ENCODE measurements at regions not wholly inside any gene's neighbourhood (a gene's known extent, or its start where the extent isn't known, plus 50 kb on each side); places are given as distances from the start of the nearest gene placed in this dataset.

- no peak for DNase-seq
- Histone ChIP-seq H3K9me3 (ENCODE audit: insufficient read depth, low read depth, low read length) (no peaks in the 10 kb centered on the region), H4K91ac (ENCODE audit: low read depth, low read length) (no peak overlapping the region), H3K4me3 (ENCODE audit: low read depth, low read length) (no peak overlapping the region), H3K4me2 (ENCODE audit: low read length) (no peak overlapping the region), H3K4ac (ENCODE audit: low read depth, low read length) (no peak overlapping the region), H2BK5ac (ENCODE audit: low read depth, low read length, poor library complexity) (no peak overlapping the region), H2AFZ (ENCODE audit: insufficient read depth, low read length, poor library complexity) (no peak overlapping the region), H2AK5ac (ENCODE audit: low read length) (no peak overlapping the region), H3K4me1 (ENCODE audit: control insufficient read depth in 1 of 2, insufficient read depth in 2 of 2, low read length in 2 of 2) (peaks cover 0 to 4% of the 10 kb centered on the region in 2 experiments), H3K18ac (ENCODE audit: low read length) (no peak overlapping the region), H2BK12ac (ENCODE audit: low read length) (no peak overlapping the region), H4K8ac (ENCODE audit: low read depth, low read length) (no peak overlapping the region), H3K23ac (ENCODE audit: low read length) (no peak overlapping the region), H3K27ac (ENCODE audit: low read depth, low read length) (no peak overlapping the region), H3K79me1 (ENCODE audit: low read length) (peaks cover 2% of the 10 kb centered on the region), H3K79me2 (ENCODE audit: control insufficient read depth, insufficient read depth, low read length, poor library complexity) (peaks cover 2% of the 10 kb centered on the region), H3K27me3 (ENCODE audit: insufficient read depth, low read length) (no peaks in the 10 kb centered on the region), H3K36me3 (ENCODE audit: control insufficient read depth in 1 of 2, insufficient read depth in 2 of 2, low read length in 2 of 2) (no peaks in the 10 kb centered on the region), H3K14ac (ENCODE audit: low read length) (no peak overlapping the region), H2BK120ac (ENCODE audit: insufficient read depth, low read length, poor library complexity) (no peak overlapping the region), H3K9ac (ENCODE audit: low read length) (no peak overlapping the region), H4K12ac (ENCODE audit: low read depth, low read length) (no peak overlapping the region)
- WGBS (ENCODE audit: extremely low coverage, insufficient coverage, insufficient read length): no CpG with 5 or more reads among the region's 8 CpGs
These were observed 117.9 kb downstream of the MTPAP start for GRCh38 chr10:30231071-30231652.

GRCh38 chr10:30229536-30229935 lies 119.5 kb downstream of the MTPAP start:
- no peak overlapping the region for H3K9ac ChIP-seq (ENCODE audit: low read length)
- no peaks in the 10 kb centered on the region for H3K36me3 ChIP-seq (ENCODE audit: control insufficient read depth in 1 of 2, insufficient read depth in 2 of 2, low read length in 2 of 2)
- H2BK120ac ChIP-seq (ENCODE audit: insufficient read depth, low read length, poor library complexity): peak overlapping the region; percentile 30
- peaks cover 0 to 4% of the 10 kb centered on the region in 2 experiments for H3K4me1 ChIP-seq (ENCODE audit: control insufficient read depth in 1 of 2, insufficient read depth in 2 of 2, low read length in 2 of 2)
- H3K27me3 ChIP-seq (ENCODE audit: insufficient read depth, low read length): no peaks in the 10 kb centered on the region
- H4K12ac ChIP-seq (ENCODE audit: low read depth, low read length): no peak overlapping the region
- H3K4me3 ChIP-seq (ENCODE audit: low read depth, low read length): no peak overlapping the region
- no peak overlapping the region for H3K4me2 ChIP-seq (ENCODE audit: low read length)
- no peak overlapping the region for H3K23ac ChIP-seq (ENCODE audit: low read length)
- H3K18ac ChIP-seq (ENCODE audit: low read length): no peak overlapping the region
- H2BK5ac ChIP-seq (ENCODE audit: low read depth, low read length, poor library complexity): no peak overlapping the region
- no peak overlapping the region for H2BK12ac ChIP-seq (ENCODE audit: low read length)
- peaks cover 2% of the 10 kb centered on the region for H3K79me2 ChIP-seq (ENCODE audit: control insufficient read depth, insufficient read depth, low read length, poor library complexity)
- DNase-seq: no peak
- H3K9me3 ChIP-seq (ENCODE audit: insufficient read depth, low read depth, low read length): no peaks in the 10 kb centered on the region
- peak overlapping the region; percentile 7 for H4K8ac ChIP-seq (ENCODE audit: low read depth, low read length)
- no peak overlapping the region for H3K14ac ChIP-seq (ENCODE audit: low read length)
- H3K79me1 ChIP-seq (ENCODE audit: low read length): peaks cover 2% of the 10 kb centered on the region
- WGBS (ENCODE audit: extremely low coverage, insufficient coverage, insufficient read length): no CpG with 5 or more reads among the region's 5 CpGs
- peak overlapping the region; percentile 59 for H4K91ac ChIP-seq (ENCODE audit: low read depth, low read length)
- no peak overlapping the region for H2AFZ ChIP-seq (ENCODE audit: insufficient read depth, low read length, poor library complexity)
- no peak overlapping the region for H3K27ac ChIP-seq (ENCODE audit: low read depth, low read length)
- no peak overlapping the region for H2AK5ac ChIP-seq (ENCODE audit: low read length)
- H3K4ac ChIP-seq (ENCODE audit: low read depth, low read length): no peak overlapping the region

GRCh38 chr10:30228417-30229036 lies 120.6 kb downstream of the MTPAP start:
- peaks cover 0 to 4% of the 10 kb centered on the region in 2 experiments for H3K4me1 ChIP-seq (ENCODE audit: control insufficient read depth in 1 of 2, insufficient read depth in 2 of 2, low read length in 2 of 2)
- no peaks in the 10 kb centered on the region for H3K9me3 ChIP-seq (ENCODE audit: insufficient read depth, low read depth, low read length)
- no peak overlapping the region for H4K91ac ChIP-seq (ENCODE audit: low read depth, low read length)
- no peak overlapping the region for H3K9ac ChIP-seq (ENCODE audit: low read length)
- no peak overlapping the region for H3K18ac ChIP-seq (ENCODE audit: low read length)
- no peak overlapping the region for H2BK12ac ChIP-seq (ENCODE audit: low read length)
- peaks cover 2% of the 10 kb centered on the region for H3K79me1 ChIP-seq (ENCODE audit: low read length)
- H2AK5ac ChIP-seq (ENCODE audit: low read length): no peak overlapping the region
- no peak overlapping the region for H3K4me3 ChIP-seq (ENCODE audit: low read depth, low read length)
- H3K79me2 ChIP-seq (ENCODE audit: control insufficient read depth, insufficient read depth, low read length, poor library complexity): peaks cover 2% of the 10 kb centered on the region
- no peak overlapping the region for H4K12ac ChIP-seq (ENCODE audit: low read depth, low read length)
- no peaks in the 10 kb centered on the region for H3K36me3 ChIP-seq (ENCODE audit: control insufficient read depth in 1 of 2, insufficient read depth in 2 of 2, low read length in 2 of 2)
- DNase-seq: no peak
- no peak overlapping the region for H2BK5ac ChIP-seq (ENCODE audit: low read depth, low read length, poor library complexity)
- no peak overlapping the region for H3K27ac ChIP-seq (ENCODE audit: low read depth, low read length)
- H2BK120ac ChIP-seq (ENCODE audit: insufficient read depth, low read length, poor library complexity): no peak overlapping the region
- no peak overlapping the region for H3K14ac ChIP-seq (ENCODE audit: low read length)
- H4K8ac ChIP-seq (ENCODE audit: low read depth, low read length): no peak overlapping the region
- H2AFZ ChIP-seq (ENCODE audit: insufficient read depth, low read length, poor library complexity): no peak overlapping the region
- no peak overlapping the region for H3K4me2 ChIP-seq (ENCODE audit: low read length)
- H3K23ac ChIP-seq (ENCODE audit: low read length): no peak overlapping the region
- no CpG with 5 or more reads among the region's 5 CpGs for WGBS (ENCODE audit: extremely low coverage, insufficient coverage, insufficient read length)
- no peak overlapping the region for H3K4ac ChIP-seq (ENCODE audit: low read depth, low read length)
- H3K27me3 ChIP-seq (ENCODE audit: insufficient read depth, low read length): no peaks in the 10 kb centered on the region

- no peak overlapping the region for H2BK120ac ChIP-seq (ENCODE audit: insufficient read depth, low read length, poor library complexity)
- H3K9me3 ChIP-seq (ENCODE audit: insufficient read depth, low read depth, low read length): no peaks in the 10 kb centered on the region
- H3K9ac ChIP-seq (ENCODE audit: low read length): no peak overlapping the region
- H3K79me2 ChIP-seq (ENCODE audit: control insufficient read depth, insufficient read depth, low read length, poor library complexity): peaks cover 2% of the 10 kb centered on the region
- no CpG with 5 or more reads among the region's 6 CpGs for WGBS (ENCODE audit: extremely low coverage, insufficient coverage, insufficient read length)
- no peak overlapping the region for H4K91ac ChIP-seq (ENCODE audit: low read depth, low read length)
- H4K12ac ChIP-seq (ENCODE audit: low read depth, low read length): no peak overlapping the region
- no peaks in the 10 kb centered on the region for H3K27me3 ChIP-seq (ENCODE audit: insufficient read depth, low read length)
- H4K8ac ChIP-seq (ENCODE audit: low read depth, low read length): no peak overlapping the region
- H2BK5ac ChIP-seq (ENCODE audit: low read depth, low read length, poor library complexity): no peak overlapping the region
- H3K36me3 ChIP-seq (ENCODE audit: control insufficient read depth in 1 of 2, insufficient read depth in 2 of 2, low read length in 2 of 2): no peaks in the 10 kb centered on the region
- H3K4me1 ChIP-seq (ENCODE audit: control insufficient read depth in 1 of 2, insufficient read depth in 2 of 2, low read length in 2 of 2): peaks cover 0 to 4% of the 10 kb centered on the region in 2 experiments
- DNase-seq: no peak
- no peak overlapping the region for H3K18ac ChIP-seq (ENCODE audit: low read length)
- H3K23ac ChIP-seq (ENCODE audit: low read length): no peak overlapping the region
- no peak overlapping the region for H3K4me3 ChIP-seq (ENCODE audit: low read depth, low read length)
- no peak overlapping the region for H3K4me2 ChIP-seq (ENCODE audit: low read length)
- no peak overlapping the region for H3K14ac ChIP-seq (ENCODE audit: low read length)
- H2AFZ ChIP-seq (ENCODE audit: insufficient read depth, low read length, poor library complexity): no peak overlapping the region
- no peak overlapping the region for H2BK12ac ChIP-seq (ENCODE audit: low read length)
- no peak overlapping the region for H3K27ac ChIP-seq (ENCODE audit: low read depth, low read length)
- H3K79me1 ChIP-seq (ENCODE audit: low read length): peaks cover 2% of the 10 kb centered on the region
- no peak overlapping the region for H3K4ac ChIP-seq (ENCODE audit: low read depth, low read length)
- H2AK5ac ChIP-seq (ENCODE audit: low read length): no peak overlapping the region
These were observed 121.6 kb downstream of the MTPAP start for GRCh38 chr10:30227481-30227880.
